GM21717 (cell line): ENCODE measurements at regions not wholly inside any gene's neighbourhood (a gene's known extent, or its start where the extent isn't known, plus 50 kb on each side); places are given as distances from the start of the nearest gene placed in this dataset.
"Not testable (repeated sequence)": the region's sequence is repeated elsewhere in the genome, so short reads cannot be mapped to it uniquely, and the experiment has no call there.

ENCODE experiments used
- ATAC-seq: cut with Tn5 transposase; IDR thresholded peaks from one replicate; pipeline ENCODE4 v1.9.1; 2021; ENCODE audit warnings: mild to moderate bottlenecking, moderate library complexity; ENCODE audit not compliant: unreplicated experiment

GRCh38 chr5:5780253-5780652 is 357.8 kb downstream of the ICE1 start:
- no peak for ATAC-seq

GRCh38 chr5:5777013-5777412 is 354.5 kb downstream of the ICE1 start:
- no peak for ATAC-seq

DNA sequence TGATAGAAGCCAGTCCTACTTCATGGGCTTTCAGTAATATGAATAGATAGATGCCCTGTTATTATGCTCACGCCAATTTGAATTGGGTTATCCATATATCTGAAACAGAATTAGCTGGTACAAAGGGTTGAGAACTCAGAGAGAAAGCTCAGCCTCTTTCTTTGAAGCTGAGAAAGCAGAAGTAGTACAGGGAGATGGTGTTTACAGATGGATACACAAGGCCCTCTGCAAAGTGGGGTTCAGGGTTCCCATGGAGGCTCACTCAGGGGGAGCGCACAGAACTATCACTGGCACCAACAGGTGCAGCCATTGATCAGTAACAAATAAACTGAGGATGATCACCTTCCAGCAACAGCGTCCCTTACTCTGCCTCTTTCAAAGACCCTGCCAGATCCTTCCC is 349.7 kb downstream of the ICE1 start:
- ATAC-seq = no peak

GRCh38 chr5:5770825-5771224 is 348.3 kb downstream of the ICE1 start:
- ATAC-seq = no peak

- no peak for ATAC-seq
These were observed 344.9 kb downstream of the ICE1 start for GRCh38 chr5:5767286-5767928.

DNA sequence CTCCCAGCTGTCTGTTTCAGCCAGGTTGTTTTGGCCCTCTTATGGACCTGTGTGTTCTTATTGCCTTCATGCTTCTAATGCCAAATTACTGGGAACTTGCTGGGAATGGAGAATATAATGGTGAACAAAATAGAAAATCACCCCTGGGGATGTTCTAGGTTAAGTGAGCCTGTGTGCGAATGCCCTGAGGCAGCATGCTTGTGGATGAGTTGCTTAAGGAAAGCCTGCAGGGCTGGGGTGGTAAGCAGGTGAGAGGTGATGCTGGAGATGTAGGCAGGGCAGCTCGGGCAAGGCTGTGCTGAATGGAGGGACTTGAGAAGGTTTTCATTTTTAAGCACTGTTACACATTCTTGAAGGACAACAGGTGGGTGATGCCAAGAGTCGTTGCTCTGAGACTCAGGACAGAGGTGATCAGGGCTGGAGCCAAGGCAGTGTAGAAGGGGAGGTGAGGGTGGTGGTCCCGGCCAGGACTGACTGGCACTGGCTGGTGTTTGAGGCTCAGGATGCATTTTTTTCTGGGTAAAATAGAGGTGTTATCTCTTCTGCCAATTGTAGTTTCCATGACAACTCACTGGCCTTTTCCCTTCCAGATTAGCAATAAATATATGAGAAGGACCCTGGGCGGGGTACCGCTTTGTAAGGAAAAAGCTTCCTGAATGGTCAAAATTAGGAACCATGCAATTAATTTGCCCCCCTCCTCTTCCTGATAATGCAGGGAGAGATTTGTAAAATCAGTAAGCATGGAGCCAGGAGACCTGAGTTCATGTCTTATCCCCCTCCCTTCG is 342.8 kb downstream of the ICE1 start:
- no peak for ATAC-seq

DNA sequence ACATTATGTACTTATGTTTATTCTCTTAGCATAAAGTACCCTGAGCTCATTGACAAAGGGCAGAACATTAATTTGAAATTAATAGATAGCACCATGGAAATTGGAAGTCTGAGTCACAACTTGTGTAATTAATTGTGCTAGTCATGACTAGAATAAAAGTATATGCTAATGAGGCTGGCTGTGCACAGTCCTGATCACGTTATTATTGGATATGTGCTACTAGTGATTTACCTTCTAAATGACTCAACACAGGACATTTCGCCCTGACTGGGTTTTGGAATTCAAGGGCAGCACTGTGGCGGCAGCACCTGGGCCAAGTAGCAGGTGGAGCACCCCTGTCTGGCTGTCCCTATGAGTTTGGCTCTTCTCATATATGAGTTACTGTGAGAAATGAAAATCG is 341.8 kb downstream of the ICE1 start:
- no peak for ATAC-seq

- ATAC-seq = no peak
These were observed 334.3 kb downstream of the ICE1 start for GRCh38 chr5:5756762-5757161.

DNA sequence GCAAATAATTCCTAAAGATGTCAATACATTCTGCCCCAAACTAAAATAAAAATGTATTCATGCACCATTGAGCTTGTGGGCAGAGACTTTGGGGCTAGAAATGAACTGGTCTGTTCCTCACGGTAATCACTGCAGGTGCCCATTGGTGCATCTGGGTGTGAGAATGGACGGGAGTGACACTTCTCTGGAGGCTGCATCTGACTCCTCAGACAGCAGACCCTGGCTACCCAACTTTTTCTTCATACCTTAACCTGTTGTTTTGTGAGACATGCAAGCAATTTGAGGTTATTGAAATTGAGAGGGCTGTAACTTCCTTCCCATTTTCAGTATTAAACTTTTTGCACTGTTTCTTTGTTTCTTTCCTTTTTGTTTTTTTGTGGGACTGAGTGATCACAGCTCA is 333.4 kb downstream of the ICE1 start:
- ATAC-seq = peak; percentile 39

DNA sequence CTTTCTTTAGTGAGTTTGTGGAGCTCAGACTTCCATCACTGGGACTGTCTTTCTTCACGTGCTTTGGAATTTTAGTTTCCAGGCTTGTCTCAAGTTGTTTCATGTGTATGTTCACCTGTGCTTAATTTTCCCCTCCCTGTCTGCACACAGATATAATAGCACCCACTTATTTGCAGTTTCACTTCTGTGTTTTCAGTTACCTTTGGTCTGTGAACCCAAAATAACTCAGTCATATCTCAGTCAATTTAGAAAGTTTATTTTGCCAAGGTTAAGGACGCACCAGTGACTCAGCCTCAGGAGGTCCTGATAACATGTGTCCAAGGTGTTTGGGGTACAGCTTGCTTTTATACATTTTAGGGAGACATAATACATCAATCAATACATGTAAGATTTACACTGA is 330.4 kb downstream of the ICE1 start:
- peak; percentile 59 for ATAC-seq

GRCh38 chr5:5751987-5752386 is 329.5 kb downstream of the ICE1 start:
- no peak for ATAC-seq

DNA sequence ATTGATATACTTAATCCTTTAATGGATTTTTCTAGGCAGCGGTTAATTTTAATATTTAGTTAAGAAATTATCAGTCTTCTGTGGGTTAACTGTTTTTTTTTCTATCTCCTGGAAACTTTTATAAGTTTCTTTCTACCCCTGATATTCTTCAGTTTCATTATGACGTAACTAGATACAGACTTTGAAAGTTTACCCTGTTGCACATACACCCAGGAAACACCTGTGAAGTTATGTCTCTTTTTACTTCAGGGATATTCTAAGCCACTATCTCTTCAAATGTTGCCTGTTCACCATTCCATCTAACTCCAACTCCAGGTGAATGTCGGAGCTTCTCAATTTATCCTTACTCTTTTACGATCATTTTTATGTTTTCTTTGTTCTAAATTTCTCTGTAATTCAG is 329.0 kb downstream of the ICE1 start:
- ATAC-seq = peak; percentile 48

DNA sequence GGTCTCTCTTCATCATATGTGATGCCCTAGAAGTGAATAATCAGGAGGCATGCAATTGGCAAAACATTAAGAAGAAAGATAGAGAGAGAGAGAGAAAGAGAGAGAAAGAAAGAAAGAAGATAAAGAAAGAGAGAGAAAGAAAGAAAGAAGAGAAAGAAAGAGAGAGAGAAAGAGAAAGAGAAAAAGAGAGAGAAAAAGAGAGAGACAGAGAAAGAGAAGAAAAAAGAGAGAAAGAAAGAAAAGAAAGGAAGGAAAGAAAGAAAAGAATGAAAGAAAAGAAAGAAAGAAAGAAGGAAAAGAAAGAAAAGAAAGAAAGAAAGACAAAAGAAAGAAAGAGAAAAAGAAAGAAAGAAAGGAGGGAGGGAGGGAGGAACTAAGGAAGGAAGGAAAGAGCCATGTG is 318.9 kb downstream of the ICE1 start:
- ATAC-seq = no peak

DNA sequence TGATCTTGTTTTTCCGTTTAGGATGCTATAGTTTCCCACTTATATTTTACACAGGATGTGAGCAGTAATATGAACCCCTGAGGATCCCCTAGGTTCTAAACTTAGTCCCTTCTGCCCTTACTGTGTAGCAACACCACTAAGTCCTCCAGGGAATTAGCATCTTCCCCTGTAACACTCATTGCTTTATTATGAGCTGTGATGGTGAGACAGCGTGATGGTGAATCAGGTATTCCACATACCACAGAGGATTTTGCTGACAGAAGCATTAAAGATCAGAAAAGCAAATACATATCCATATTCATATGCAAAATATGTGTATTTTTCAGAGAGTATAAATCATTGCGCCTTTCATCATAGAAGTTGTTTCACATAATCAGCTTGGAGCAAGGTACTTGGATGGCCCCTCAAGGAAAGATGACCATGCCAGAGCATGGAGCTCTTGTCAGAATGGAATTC is 317.0 kb downstream of the ICE1 start:
- ATAC-seq = peak; percentile 29

DNA sequence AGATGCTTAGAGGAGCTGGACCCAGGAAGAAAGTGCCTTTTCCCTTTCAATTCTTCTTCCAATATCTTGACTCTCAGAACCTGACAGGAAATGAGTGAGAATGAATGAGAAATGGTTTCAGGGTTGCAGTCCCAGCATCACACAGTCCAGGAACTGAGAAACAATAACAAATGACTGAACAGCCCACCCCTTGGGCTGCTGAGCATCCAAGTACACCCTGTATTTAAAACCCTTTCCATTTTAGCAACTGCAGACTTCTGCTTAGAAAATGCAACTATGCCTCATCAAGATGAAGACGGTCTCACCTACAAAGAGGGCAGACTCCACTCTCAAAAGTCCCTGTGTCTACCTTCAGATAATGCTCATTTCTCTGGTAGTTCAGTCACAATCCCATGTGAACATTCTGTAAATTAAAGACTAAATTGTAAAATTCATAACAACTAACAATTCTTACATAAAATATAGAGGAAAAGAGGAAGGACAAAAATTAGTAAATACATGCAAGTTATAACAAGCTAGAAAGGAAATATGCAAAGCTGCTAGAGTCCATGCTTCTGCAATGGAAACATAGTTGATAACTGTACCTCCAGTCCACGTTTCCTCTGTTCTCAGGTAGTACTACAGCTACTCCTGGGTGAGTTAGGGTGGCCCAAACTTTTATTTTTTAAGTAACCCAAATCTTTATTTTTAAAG is 316.5 kb downstream of the ICE1 start:
- peak; percentile 81 for ATAC-seq

DNA sequence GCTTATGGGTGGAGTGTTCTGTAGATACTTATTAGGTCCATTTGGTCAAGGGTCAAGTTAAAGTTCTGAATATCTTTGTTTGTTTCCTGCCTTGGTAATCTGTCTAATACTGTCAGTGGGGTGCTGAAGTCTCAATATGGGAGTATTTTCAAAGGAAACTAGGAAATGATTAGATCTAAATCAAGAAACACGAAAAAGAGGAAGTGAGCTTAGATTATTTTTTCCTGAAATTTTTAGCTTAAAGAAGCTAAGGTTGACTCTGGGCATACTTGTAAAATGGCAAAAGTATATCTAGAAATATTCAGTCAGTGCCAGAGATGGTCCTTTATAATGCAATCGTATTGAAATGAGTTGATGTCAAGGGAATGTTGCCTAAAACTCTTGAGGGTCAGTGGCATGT is 313.5 kb downstream of the ICE1 start:
- no peak for ATAC-seq

DNA sequence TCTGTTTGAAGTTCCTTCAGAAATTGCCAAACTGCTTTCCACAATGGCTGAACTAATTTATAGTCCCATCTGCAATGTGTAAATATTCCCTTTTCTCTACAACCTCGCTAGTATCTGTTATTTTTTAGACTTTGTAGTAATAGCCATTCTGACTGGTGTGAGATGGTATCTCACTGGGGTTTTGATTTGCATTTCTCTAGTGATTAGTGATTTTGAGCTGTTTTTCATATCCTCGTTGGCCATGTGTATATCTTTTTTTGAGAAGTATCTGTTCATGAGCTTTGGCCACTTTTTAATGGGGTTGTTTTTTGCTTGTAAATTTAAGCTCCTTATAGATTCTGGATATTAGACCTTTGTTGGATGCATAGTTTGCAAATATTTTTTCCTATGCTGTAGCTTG is 310.6 kb downstream of the ICE1 start:
- not testable (repeated sequence) for ATAC-seq

DNA sequence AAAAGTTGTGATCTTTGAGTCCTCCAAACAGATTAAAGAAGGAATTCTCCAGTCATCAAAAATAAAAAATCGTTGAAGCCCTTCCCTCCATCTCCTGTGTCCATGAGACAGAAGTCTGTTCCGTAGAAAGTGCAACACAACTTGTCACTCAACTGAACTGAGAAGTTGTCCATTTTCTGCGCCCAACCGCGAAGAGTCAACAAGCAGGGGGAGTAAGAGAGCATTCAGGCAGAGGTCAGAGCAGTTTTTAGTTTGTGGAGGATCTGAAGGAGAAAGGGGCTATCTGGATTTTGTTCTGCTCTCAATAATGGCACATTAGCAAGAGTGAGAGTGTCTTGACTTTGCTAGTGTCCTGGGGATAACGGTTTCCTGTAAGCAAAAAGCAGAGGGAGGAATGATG is 303.9 kb downstream of the ICE1 start:
- ATAC-seq = no peak

GRCh38 chr5:5721881-5722280 is 299.4 kb downstream of the ICE1 start:
- no peak for ATAC-seq

- no peak for ATAC-seq
These were observed 296.8 kb downstream of the ICE1 start for GRCh38 chr5:5719292-5719691.

GRCh38 chr5:5716665-5717064 is 294.2 kb downstream of the ICE1 start:
- no peak for ATAC-seq

GRCh38 chr5:5711592-5711991 is 289.1 kb downstream of the ICE1 start:
- no peak for ATAC-seq
